ENCODE measurements at regions not wholly inside any gene's neighbourhood (a gene's known extent, or its start where the extent isn't known, plus 50 kb on each side); places are given as distances from the start of the nearest gene placed in this dataset.

GRCh38 chr12:23197266-23197665, 572.3 kb downstream of the ETNK1 start:
- Histone ChIP-seq H3K9me3 (no peaks in the 10 kb centered on the region), H3K4me1 (no peaks in the 10 kb centered on the region), H3K27me3 (no peaks in the 10 kb centered on the region), H3K36me3 (no peaks in the 10 kb centered on the region), H3K27ac (no peak overlapping the region), H3K4me3 (no peak overlapping the region)
- no peak for DNase-seq
- intact Hi-C loops (cut with DNase I) = no loop called here
- TF ChIP-seq POLR2A (IDR thresholded peaks at IDR 0.05) (no peak), CTCF (IDR thresholded peaks at IDR 0.05) (no peak)
- 54 to 57% methylated on average over 4 of the region's 4 CpGs for WGBS, 2 donors

GRCh38 chr12:23202728-23203127, 577.8 kb downstream of the ETNK1 start:
- WGBS, 2 donors = 67 to 72% methylated on average over 4 of the region's 4 CpGs
- peaks cover 0 to 3% (median 0%) of the 10 kb centered on the region in 4 donors for H3K27me3 ChIP-seq
- TF ChIP-seq POLR2A (IDR thresholded peaks at IDR 0.05) = no peak
- TF ChIP-seq CTCF (IDR thresholded peaks at IDR 0.05) = no peak
- H3K9me3 ChIP-seq = no peaks in the 10 kb centered on the region
- no peak overlapping the region for H3K27ac ChIP-seq
- H3K36me3 ChIP-seq = no peaks in the 10 kb centered on the region
- DNase-seq = no peak
- H3K4me1 ChIP-seq = no peaks in the 10 kb centered on the region
- intact Hi-C loops (cut with DNase I) = no loop called here
- no peak overlapping the region for H3K4me3 ChIP-seq

GRCh38 chr12:23204933-23205778, 580.2 kb downstream of the ETNK1 start:
- Histone ChIP-seq H3K9me3 (no peaks in the 10 kb centered on the region), H3K27ac (no peak overlapping the region), H3K4me1 (peaks cover 0 to 5% (median 5%) of the 10 kb centered on the region in 3 donors), H3K36me3 (no peaks in the 10 kb centered on the region), H3K27me3 (peaks cover 0 to 3% (median 0%) of the 10 kb centered on the region in 4 donors), H3K4me3 (no peak overlapping the region)
- WGBS, 2 donors = 6 to 24% methylated on average over 3 of the region's 3 CpGs
- intact Hi-C loops (cut with DNase I) = no loop called here
- TF ChIP-seq CTCF (IDR thresholded peaks at IDR 0.05) (peak; percentile 62 to 87 (median 84)), POLR2A (IDR thresholded peaks at IDR 0.05) (no peak)
- no peak for DNase-seq

GRCh38 chr12:23209793-23210192, 584.8 kb downstream of the ETNK1 start:
- WGBS, 2 donors = 34 to 50% methylated on average over 2 of the region's 2 CpGs
- no peak overlapping the region for H3K4me3 ChIP-seq
- peaks cover 0 to 12% (median 5%) of the 10 kb centered on the region in 3 donors for H3K4me1 ChIP-seq
- no peaks in the 10 kb centered on the region for H3K27me3 ChIP-seq
- H3K27ac ChIP-seq = no peak overlapping the region
- no peak for DNase-seq
- intact Hi-C loops (cut with DNase I) = no loop called here
- H3K36me3 ChIP-seq = no peaks in the 10 kb centered on the region
- peaks cover 0 to 5% (median 0%) of the 10 kb centered on the region in 3 donors for H3K9me3 ChIP-seq
- TF ChIP-seq CTCF (IDR thresholded peaks at IDR 0.05) = no peak
- no peak for TF ChIP-seq POLR2A (IDR thresholded peaks at IDR 0.05)

- TF ChIP-seq CTCF (IDR thresholded peaks at IDR 0.05) (no peak), POLR2A (IDR thresholded peaks at IDR 0.05) (no peak)
- Histone ChIP-seq H3K27me3 (no peaks in the 10 kb centered on the region), H3K9me3 (peaks cover 0 to 13% (median 7%) of the 10 kb centered on the region in 3 donors), H3K4me3 (no peak overlapping the region), H3K36me3 (no peaks in the 10 kb centered on the region), H3K27ac (no peak overlapping the region), H3K4me1 (peaks cover 0 to 12% (median 5%) of the 10 kb centered on the region in 3 donors)
- DNase-seq = no peak
- WGBS, 2 donors = 88 to 97% methylated on average over 4 of the region's 4 CpGs
- intact Hi-C loops (cut with DNase I) = no loop called here
Measured at GRCh38 chr12:23210573-23210972, 585.6 kb downstream of the ETNK1 start.
